Eye (tissue), 1 donor: ENCODE measurements at regions not wholly inside any gene's neighbourhood (a gene's known extent, or its start where the extent isn't known, plus 50 kb on each side); places are given as distances from the start of the nearest gene placed in this dataset.
"Not testable (repeated sequence)": the region's sequence is repeated elsewhere in the genome, so short reads cannot be mapped to it uniquely, and the experiment has no call there.

Source experiments
- DNase-seq: peaks from one replicate; pipeline ENCODE4 v3.0.0-alpha.2; 2015

DNA sequence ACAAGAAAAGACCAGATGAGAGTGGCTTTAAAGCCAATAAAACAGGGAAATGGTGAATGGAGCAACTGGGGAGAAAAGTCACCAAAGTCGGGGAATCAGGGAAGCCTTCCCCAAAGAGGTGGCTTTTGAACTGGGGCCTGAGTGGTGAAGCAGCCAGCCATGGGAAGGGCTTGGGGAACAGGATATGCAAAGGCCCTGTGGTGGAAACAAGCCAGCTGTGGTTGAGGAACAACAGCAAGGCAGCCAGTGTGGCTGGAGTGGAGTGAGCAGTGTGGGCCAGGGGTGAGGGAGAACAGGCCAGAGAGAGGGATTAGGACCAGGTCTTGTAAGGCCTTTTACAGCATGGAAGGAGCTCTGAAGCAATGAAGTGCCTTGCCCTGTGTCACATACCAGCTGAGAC lies 51.0 kb upstream of the ROPN1B start:
- not testable (repeated sequence) for DNase-seq

DNA sequence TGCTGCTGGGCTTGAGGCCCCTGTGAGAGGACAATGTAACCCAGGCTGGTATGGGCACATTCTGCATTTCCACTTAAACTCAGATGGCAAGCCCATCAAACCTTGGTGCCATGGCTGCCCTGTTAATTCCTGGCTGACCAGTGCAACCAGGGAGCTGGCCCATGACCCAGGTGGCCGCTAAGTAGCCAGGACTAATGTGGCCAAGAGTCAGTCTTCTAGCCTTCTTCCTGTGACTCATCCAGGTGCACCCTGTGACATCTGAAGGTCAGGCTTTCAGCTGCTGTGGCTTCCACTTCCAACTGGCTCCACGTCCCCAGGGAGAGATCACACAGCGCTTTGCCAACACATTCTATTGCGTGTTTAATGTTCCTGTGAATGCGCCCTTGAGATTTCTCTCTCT lies 50.5 kb upstream of the ROPN1B start:
- DNase-seq, result not testable (repeated sequence)

DNA sequence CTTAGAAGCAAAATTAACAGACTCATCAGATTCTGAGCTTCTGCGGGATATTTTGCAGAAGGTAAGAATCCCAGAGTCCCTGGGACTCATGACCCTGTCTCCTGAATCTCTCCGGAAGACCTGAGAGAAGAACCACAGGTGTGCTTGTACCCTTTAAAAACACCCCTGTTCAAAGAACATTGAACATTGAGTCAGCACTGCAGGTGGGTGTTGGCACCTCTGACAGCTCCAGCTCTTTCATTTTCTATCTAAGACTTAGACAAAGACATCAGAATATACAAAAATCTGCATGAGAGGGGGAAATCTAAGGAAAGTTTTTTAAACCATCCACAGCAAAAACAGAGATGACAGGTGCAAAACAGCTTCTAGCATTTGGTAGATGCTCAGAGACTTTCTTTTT lies 50.1 kb upstream of the ROPN1B start:
- DNase-seq, result not testable (repeated sequence)
